Gastrocnemius medialis (tissue), 4 donors: ENCODE measurements at regions not wholly inside any gene's neighbourhood (a gene's known extent, or its start where the extent isn't known, plus 50 kb on each side); places are given as distances from the start of the nearest gene placed in this dataset.

ENCODE experiments used
- ATAC-seq, 2 donors: fragments of 150-250 bp; one replicate each; pipeline ENCODE4 v1.9.1; 2016
- DNase-seq, 2 donors: peaks; one replicate each; pipeline ENCODE4 v3.0.0-alpha.2; 2019
- H3K27ac ChIP-seq, 4 donors: fragments of 200-600 bp; sonication (generic); 1 replicate in 1 of 4; 2 replicates in 3 of 4; pipeline ENCODE4 v1.5.1; 2016 to 2018; ENCODE audit warnings: mild to moderate bottlenecking in 2 of 4, moderate library complexity in 1 of 4
- H3K27me3 ChIP-seq, 3 donors: fragments of 200-600 bp; sonication (generic) in 2 of 3; 1 replicate in 1 of 3; 2 replicates in 2 of 3; pipeline versions ENCODE4 v1.5.1 to v1.6.0; 2016 to 2019; ENCODE audit warnings: mild to moderate bottlenecking in 1 of 3, moderate library complexity in 1 of 3
- H3K36me3 ChIP-seq, 2 donors: fragments of 200-600 bp; sonication (generic) in 1 of 2; one replicate each; pipeline ENCODE4 v1.5.1; 2017 to 2018
- H3K4me1 ChIP-seq, 2 donors: fragments of 200-600 bp; sonication (generic) in 1 of 2; one replicate each; pipeline ENCODE4 v1.5.1; 2016 to 2017; ENCODE audit warnings: mild to moderate bottlenecking in 2 of 2
- H3K4me3 ChIP-seq, 4 donors: fragments of 200-600 bp; sonication (generic) in 3 of 4; 1 replicate in 1 of 4; 2 replicates in 3 of 4; pipeline ENCODE4 v1.5.1; 2016 to 2019; ENCODE audit warnings: mild to moderate bottlenecking in 2 of 4
- H3K9me3 ChIP-seq, 3 donors: fragments of 200-600 bp; sonication (generic) in 2 of 3; 1 replicate in 1 of 3; 2 replicates in 2 of 3; pipeline ENCODE4 v1.5.1; 2016 to 2019
- POLR2A ChIP-seq, 2 donors: fragments of 450-650 bp; IDR thresholded peaks; one replicate each; pipeline ENCODE4 v1.6.1; 2017; ENCODE audit warnings: antibody characterized with exemption in 2 of 2, mild to moderate bottlenecking in 2 of 2, moderate library complexity in 2 of 2
- in situ Hi-C, 4 donors: fragments of 200-750 bp; cut with MboI; loops; one replicate each; pipeline versions ENCODE4 v1.15.0 to v1.8.0; 2017; ENCODE audit warnings: low sequenced_read_pairs in 4 of 4
- intact Hi-C: fragments of 100-400 bp; cut with DNase I; formaldehyde crosslinking; loops from one replicate; pipeline ENCODE4 v1.15.1; 2023; ENCODE audit warnings: low total_unique reads
- TF ChIP-seq, protein P1 (sequence below), 5 experiments: fragments of 450-650 bp in 3 of 5; fragments of 200-600 bp in 2 of 5; sonication (generic) in 2 of 5; IDR thresholded peaks in 4 of 5; conservative IDR thresholded peaks in 1 of 5; 1 replicate in 4 of 5; 2 replicates in 1 of 5; pipeline ENCODE4 v1.5.1; 2016 to 2019; ENCODE audit warnings: antibody characterized with exemption in 5 of 5, mild to moderate bottlenecking in 3 of 5, moderate library complexity in 3 of 5

DNA sequence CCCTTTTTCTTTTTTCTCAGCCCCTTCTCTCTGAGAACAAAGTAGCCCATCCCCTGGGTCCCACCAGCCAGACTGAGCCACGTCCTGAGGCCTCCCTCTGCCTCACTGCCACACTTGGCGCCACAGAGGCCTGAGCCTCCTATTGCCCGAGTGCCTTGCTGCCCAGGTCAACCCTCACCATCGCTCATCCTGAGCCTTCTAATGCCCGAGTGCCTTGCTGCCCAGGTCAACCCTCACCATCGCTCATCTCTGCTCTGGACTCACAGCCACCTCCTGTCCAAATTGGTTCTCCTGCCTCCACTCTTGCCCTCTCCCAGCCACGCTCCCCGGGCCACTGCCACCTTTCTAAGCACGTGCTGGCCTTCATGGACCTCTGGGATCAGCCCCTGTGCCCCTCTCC is 53.2 kb upstream of the SMNDC1 start:
- TF ChIP-seq, protein P1, sequence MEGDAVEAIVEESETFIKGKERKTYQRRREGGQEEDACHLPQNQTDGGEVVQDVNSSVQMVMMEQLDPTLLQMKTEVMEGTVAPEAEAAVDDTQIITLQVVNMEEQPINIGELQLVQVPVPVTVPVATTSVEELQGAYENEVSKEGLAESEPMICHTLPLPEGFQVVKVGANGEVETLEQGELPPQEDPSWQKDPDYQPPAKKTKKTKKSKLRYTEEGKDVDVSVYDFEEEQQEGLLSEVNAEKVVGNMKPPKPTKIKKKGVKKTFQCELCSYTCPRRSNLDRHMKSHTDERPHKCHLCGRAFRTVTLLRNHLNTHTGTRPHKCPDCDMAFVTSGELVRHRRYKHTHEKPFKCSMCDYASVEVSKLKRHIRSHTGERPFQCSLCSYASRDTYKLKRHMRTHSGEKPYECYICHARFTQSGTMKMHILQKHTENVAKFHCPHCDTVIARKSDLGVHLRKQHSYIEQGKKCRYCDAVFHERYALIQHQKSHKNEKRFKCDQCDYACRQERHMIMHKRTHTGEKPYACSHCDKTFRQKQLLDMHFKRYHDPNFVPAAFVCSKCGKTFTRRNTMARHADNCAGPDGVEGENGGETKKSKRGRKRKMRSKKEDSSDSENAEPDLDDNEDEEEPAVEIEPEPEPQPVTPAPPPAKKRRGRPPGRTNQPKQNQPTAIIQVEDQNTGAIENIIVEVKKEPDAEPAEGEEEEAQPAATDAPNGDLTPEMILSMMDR (IDR thresholded peaks at IDR 0.05 in 4 of 5, conservative IDR thresholded peaks at IDR 0.05 in 1 of 5), result no peak
- TF ChIP-seq POLR2A (IDR thresholded peaks at IDR 0.05), result no peak
- ATAC-seq (no peak), DNase-seq (no peak)
- Histone ChIP-seq H3K9me3 (no peaks in the 10 kb centered on the region), H3K27me3 (peaks cover 0 to 3% (median 0%) of the 10 kb centered on the region in 3 donors), H3K4me1 (no peaks in the 10 kb centered on the region), H3K4me3 (no peak overlapping the region), H3K36me3 (no peaks in the 10 kb centered on the region), H3K27ac (no peak overlapping the region)
- in situ Hi-C loops, result no loop called here
- intact Hi-C loops, result loop anchor here (10.0 kb wide), 1 partner anchor 97 kb away; no protein-coding TSS in a partner anchor

DNA sequence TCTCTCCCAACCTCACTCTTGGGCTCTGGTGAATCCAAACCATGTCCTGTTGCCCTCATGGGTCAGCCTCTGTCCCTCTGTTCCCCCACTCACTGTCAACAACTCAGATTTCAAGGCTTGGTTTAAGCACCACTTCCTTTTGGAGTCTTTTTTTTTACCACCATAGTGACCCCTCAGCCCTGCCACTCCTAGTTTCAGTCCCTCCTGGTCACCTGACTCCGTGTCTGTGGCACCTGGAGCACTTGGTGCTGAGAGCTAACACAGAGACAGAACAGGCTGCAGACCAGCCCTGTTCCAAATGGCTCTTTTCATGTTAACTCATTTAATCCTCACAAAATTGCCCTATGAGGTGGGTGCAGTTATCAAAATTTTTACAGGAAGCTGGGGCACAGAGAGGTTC is 53.6 kb upstream of the SMNDC1 start:
- intact Hi-C loops, result loop anchor here (10.0 kb wide), 1 partner anchor 97 kb away; no protein-coding TSS in a partner anchor
- ATAC-seq (no peak), DNase-seq (no peak)
- Histone ChIP-seq H3K27ac (no peak overlapping the region), H3K36me3 (no peaks in the 10 kb centered on the region), H3K4me1 (no peaks in the 10 kb centered on the region), H3K27me3 (peaks cover 0 to 3% (median 0%) of the 10 kb centered on the region in 3 donors), H3K9me3 (no peaks in the 10 kb centered on the region), H3K4me3 (no peak overlapping the region)
- TF ChIP-seq POLR2A (IDR thresholded peaks at IDR 0.05), result no peak
- TF ChIP-seq, protein P1 (IDR thresholded peaks at IDR 0.05 in 4 of 5, conservative IDR thresholded peaks at IDR 0.05 in 1 of 5), result no peak
- in situ Hi-C loops, result no loop called here

DNA sequence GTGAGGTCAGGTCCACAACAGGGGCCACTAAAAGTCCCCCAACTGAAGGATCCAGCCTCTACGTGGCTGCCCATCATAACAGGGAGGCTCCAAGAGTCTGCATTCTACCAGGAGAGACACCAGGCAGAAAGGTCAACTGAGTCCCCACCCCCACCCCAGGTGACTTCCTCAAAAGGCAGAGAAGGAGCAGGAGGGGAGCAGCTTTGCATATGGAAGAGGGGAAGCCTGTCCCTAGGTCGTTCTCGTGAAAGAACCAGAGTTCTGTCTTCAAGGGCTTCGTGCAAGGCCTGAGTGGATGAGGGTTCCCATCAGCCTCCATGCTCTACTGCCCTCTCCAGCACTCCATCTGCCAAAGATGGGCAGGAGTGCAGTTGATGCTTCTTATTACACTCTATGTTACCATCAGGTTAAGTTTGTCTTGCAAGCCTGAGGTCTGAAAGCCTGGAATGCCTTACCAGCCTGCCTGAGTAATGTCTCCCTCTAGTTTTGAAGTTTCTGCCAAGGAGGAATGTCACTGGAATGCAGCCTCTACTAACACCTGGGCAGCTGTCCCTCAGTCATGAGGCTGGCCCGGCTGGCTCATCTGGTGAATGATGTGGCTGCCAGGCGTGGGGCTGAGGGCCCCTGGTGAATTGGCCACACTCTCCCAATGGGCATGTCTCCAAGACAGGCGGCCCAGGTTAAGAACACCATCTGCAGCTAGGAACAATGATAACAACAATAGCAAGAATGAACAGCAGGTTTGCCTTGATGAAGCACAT is 54.3 kb upstream of the SMNDC1 start:
- H3K27ac ChIP-seq, result no peak overlapping the region
- intact Hi-C loops, result loop anchor here (10.0 kb wide), 1 partner anchor 96 kb away; no protein-coding TSS in a partner anchor
- H3K36me3 ChIP-seq, result no peaks in the 10 kb centered on the region
- peaks cover 0 to 3% (median 0%) of the 10 kb centered on the region in 3 donors for H3K27me3 ChIP-seq
- no peaks in the 10 kb centered on the region for H3K9me3 ChIP-seq
- H3K4me1 ChIP-seq, result no peaks in the 10 kb centered on the region
- in situ Hi-C loops, result no loop called here
- no peak for DNase-seq
- H3K4me3 ChIP-seq, result no peak overlapping the region
- ATAC-seq, result no peak
- TF ChIP-seq, protein P1 (IDR thresholded peaks at IDR 0.05 in 4 of 5, conservative IDR thresholded peaks at IDR 0.05 in 1 of 5), result no peak
- TF ChIP-seq POLR2A (IDR thresholded peaks at IDR 0.05), result no peak

DNA sequence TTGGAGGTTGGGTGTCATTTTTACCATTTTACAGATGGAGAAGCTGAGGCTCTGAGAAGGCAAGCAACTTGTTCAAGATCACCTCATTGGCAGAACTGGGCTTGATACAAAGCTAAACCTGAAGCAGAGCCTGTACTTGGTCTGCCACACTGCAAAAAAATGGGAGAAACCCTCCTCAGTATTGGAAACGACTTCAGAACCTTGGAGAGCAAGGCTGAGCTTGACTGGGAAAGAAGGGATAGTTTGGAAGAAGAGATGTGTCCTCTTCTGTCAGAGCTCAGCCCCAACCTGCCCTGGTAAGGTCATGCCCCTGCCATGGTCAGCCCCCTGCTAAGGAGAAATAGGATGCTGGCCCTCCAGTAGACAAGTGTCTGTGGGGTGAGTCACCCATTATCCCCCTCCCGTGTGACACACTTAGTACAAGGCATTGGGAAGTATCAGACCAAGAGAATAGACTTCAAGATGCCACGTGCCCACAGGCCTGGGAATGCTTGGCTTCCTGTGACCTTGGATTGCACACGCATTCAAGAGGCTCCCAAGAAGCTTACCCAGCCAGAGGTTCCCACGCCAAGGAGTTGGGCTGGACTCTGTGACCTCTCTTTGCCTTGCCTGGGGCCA is 56.2 kb upstream of the SMNDC1 start:
- no peak for ATAC-seq
- H3K4me3 ChIP-seq, result no peak overlapping the region
- H3K36me3 ChIP-seq, result no peaks in the 10 kb centered on the region
- DNase-seq, result no peak
- peaks cover 0 to 3% (median 0%) of the 10 kb centered on the region in 3 donors for H3K27me3 ChIP-seq
- H3K27ac ChIP-seq, result no peak overlapping the region
- H3K4me1 ChIP-seq, result no peaks in the 10 kb centered on the region
- in situ Hi-C loops, result no loop called here
- TF ChIP-seq, protein P1 (IDR thresholded peaks at IDR 0.05 in 4 of 5, conservative IDR thresholded peaks at IDR 0.05 in 1 of 5), result no peak
- TF ChIP-seq POLR2A (IDR thresholded peaks at IDR 0.05), result no peak
- no peaks in the 10 kb centered on the region for H3K9me3 ChIP-seq
- intact Hi-C loops, result no loop called here
